ENCODE measurements at regions not wholly inside any gene's neighbourhood (a gene's known extent, or its start where the extent isn't known, plus 50 kb on each side); places are given as distances from the start of the nearest gene placed in this dataset.

DNA sequence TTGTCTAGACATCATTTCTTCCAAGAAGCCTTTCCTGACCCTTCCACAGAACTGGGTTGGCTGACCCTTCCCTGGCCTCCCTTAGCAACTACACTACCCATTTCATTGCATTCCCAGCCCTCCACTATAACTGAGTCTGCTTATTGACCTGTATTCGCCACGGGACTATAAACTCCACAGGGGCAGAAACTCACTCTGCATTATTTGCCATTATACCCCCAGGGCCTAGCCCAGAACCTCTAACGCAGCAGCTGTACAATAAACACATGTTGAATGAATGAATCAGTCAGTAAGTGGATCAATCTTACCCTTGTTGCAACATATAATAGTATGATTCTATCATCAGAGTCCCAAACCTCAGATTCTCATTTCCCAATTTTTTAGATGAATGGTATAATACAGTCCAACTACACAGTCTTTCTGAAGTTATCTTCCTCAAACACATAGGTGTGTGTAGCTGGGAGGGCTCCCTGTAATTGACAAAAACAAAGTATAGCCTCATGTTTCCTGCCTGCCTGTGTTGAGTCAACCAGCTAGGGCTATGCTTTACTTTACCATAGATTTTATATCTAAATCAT lies 209.3 kb downstream of the CHIC2 start:
- no peak for TF ChIP-seq POLR2A (IDR thresholded peaks at IDR 0.05; ENCODE audit: insufficient read depth in 1 of 2, low read depth in 2 of 2, low read length in 2 of 2)
- TF ChIP-seq KDM6A (CRISPR knock-in tag; IDR thresholded peaks at IDR 0.05; ENCODE audit: low read depth) = no peak
- TF ChIP-seq CBX5 (CRISPR knock-in tag; IDR thresholded peaks at IDR 0.05; ENCODE audit: borderline replicate concordance) = no peak
- TF ChIP-seq NFYB (CRISPR knock-in tag; IDR thresholded peaks at IDR 0.05) = no peak
- TF ChIP-seq, protein P1, sequence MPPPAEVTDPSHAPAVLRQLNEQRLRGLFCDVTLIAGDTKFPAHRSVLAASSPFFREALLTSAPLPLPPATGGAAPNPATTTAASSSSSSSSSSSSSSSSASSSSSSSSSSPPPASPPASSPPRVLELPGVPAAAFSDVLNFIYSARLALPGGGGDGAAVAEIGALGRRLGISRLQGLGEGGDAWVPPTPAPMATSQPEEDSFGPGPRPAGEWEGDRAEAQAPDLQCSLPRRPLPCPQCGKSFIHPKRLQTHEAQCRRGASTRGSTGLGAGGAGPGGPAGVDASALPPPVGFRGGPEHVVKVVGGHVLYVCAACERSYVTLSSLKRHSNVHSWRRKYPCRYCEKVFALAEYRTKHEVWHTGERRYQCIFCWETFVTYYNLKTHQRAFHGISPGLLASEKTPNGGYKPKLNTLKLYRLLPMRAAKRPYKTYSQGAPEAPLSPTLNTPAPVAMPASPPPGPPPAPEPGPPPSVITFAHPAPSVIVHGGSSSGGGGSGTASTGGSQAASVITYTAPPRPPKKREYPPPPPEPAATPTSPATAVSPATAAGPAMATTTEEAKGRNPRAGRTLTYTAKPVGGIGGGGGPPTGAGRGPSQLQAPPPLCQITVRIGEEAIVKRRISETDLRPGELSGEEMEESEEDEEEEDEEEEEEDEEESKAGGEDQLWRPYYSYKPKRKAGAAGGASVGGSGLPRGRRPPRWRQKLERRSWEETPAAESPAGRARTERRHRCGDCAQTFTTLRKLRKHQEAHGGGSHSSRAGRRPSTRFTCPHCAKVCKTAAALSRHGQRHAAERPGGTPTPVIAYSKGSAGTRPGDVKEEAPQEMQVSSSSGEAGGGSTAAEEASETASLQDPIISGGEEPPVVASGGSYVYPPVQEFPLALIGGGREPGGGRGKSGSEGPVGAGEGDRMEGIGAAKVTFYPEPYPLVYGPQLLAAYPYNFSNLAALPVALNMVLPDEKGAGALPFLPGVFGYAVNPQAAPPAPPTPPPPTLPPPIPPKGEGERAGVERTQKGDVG (CRISPR knock-in tag; IDR thresholded peaks at IDR 0.05; ENCODE audit: borderline replicate concordance) = no peak
- TF ChIP-seq NBN (conservative IDR thresholded peaks at IDR 0.05) = no peak
- TF ChIP-seq TAF1 (CRISPR knock-in tag; IDR thresholded peaks at IDR 0.05) = no peak
- TF ChIP-seq, protein P2, sequence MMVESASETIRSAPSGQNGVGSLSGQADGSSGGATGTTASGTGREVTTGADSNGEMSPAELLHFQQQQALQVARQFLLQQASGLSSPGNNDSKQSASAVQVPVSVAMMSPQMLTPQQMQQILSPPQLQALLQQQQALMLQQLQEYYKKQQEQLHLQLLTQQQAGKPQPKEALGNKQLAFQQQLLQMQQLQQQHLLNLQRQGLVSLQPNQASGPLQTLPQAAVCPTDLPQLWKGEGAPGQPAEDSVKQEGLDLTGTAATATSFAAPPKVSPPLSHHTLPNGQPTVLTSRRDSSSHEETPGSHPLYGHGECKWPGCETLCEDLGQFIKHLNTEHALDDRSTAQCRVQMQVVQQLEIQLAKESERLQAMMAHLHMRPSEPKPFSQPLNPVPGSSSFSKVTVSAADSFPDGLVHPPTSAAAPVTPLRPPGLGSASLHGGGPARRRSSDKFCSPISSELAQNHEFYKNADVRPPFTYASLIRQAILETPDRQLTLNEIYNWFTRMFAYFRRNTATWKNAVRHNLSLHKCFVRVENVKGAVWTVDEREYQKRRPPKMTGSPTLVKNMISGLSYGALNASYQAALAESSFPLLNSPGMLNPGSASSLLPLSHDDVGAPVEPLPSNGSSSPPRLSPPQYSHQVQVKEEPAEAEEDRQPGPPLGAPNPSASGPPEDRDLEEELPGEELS (CRISPR knock-in tag; IDR thresholded peaks at IDR 0.05) = no peak
- no peak for TF ChIP-seq EZH2 (conservative IDR thresholded peaks at IDR 0.05; ENCODE audit: low read depth, low read length)
- no peak for TF ChIP-seq SMYD3 (CRISPR knock-in tag; IDR thresholded peaks at IDR 0.05)
- TF ChIP-seq ZNF792 (CRISPR knock-in tag; IDR thresholded peaks at IDR 0.05) = no peak
- TF ChIP-seq, protein P3, sequence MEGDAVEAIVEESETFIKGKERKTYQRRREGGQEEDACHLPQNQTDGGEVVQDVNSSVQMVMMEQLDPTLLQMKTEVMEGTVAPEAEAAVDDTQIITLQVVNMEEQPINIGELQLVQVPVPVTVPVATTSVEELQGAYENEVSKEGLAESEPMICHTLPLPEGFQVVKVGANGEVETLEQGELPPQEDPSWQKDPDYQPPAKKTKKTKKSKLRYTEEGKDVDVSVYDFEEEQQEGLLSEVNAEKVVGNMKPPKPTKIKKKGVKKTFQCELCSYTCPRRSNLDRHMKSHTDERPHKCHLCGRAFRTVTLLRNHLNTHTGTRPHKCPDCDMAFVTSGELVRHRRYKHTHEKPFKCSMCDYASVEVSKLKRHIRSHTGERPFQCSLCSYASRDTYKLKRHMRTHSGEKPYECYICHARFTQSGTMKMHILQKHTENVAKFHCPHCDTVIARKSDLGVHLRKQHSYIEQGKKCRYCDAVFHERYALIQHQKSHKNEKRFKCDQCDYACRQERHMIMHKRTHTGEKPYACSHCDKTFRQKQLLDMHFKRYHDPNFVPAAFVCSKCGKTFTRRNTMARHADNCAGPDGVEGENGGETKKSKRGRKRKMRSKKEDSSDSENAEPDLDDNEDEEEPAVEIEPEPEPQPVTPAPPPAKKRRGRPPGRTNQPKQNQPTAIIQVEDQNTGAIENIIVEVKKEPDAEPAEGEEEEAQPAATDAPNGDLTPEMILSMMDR (CRISPR knock-in tag; IDR thresholded peaks at IDR 0.05) = no peak
- no peak for TF ChIP-seq KDM4B (CRISPR knock-in tag; IDR thresholded peaks at IDR 0.05)
